SK-N-SH (cell line): ENCODE measurements at regions not wholly inside any gene's neighbourhood (a gene's known extent, or its start where the extent isn't known, plus 50 kb on each side); places are given as distances from the start of the nearest gene placed in this dataset.

Source experiments
- CTCF ChIA-PET: fragments of 300-600, 350-600 bp; formaldehyde crosslinking; extraction: SDS; loops from one replicate; lab custom pipeline; 2021; lab: Yijun Ruan, JAX
- POLR2A ChIA-PET: fragments of 350-600 bp; sonication (Branson Sonifier 250); formaldehyde crosslinking; extraction: SDS; loops from one replicate; lab custom pipeline; 2020; ENCODE audit warnings: antibody characterized with exemption, inconsistent platforms; lab: Yijun Ruan, JAX
- DNase-seq: peaks from one replicate; pipeline ENCODE4 v3.0.0; 2012
- H2AFZ ChIP-seq: fragments of 200-600 bp; sonication (generic); 2 replicates; pipeline ENCODE4 v1.8.1; 2016; ENCODE audit warnings: antibody characterized with exemption, mild to moderate bottlenecking, low read depth
- H3F3A ChIP-seq: fragments of 200-600 bp; sonication (generic); replicated peaks from 2 replicates; pipeline ENCODE3; 2016; ENCODE audit warnings: antibody characterized with exemption, mild to moderate bottlenecking; ENCODE audit not compliant: insufficient read depth
- H3K27ac ChIP-seq, 2 experiments: fragments of 200-500 bp in 1 of 2; fragments of 200-600 bp in 1 of 2; sonication (Bioruptor generic) in 1 of 2; sonication (generic), shearing (Covaris generic) in 1 of 2; 2 replicates each; pipeline versions ENCODE4 v1.5.1 to v1.6.1; 2014 to 2016; ENCODE audit warnings: low read depth in 2 of 2, inconsistent platforms in 1 of 2, low read length in 1 of 2, mild to moderate bottlenecking in 1 of 2, mixed read lengths in 1 of 2
- H3K27me3 ChIP-seq: fragments of 200-600 bp; sonication (generic), shearing (Covaris generic); 2 replicates; pipeline ENCODE4 v1.6.1; 2016; ENCODE audit warnings: mixed run types; ENCODE audit not compliant: insufficient read depth
- H3K36me3 ChIP-seq, 2 experiments: fragments of 200-500 bp in 1 of 2; fragments of 200-600 bp in 1 of 2; sonication (Bioruptor generic) in 1 of 2; sonication (generic) in 1 of 2; replicated peaks in 1 of 2; 2 replicates each; pipeline versions ENCODE3 to v1.5.1; 2014 to 2016; ENCODE audit warnings: low read length in 1 of 2, mild to moderate bottlenecking in 1 of 2; ENCODE audit not compliant: insufficient read depth in 2 of 2, control insufficient read depth in 1 of 2
- H3K4me1 ChIP-seq, 2 experiments: fragments of 200-500 bp in 1 of 2; fragments of 200-600 bp in 1 of 2; sonication (Bioruptor generic) in 1 of 2; sonication (generic), shearing (Covaris generic) in 1 of 2; 2 replicates each; pipeline versions ENCODE4 v1.5.1 to v1.6.1; 2014 to 2016; ENCODE audit warnings: low read depth in 1 of 2, low read length in 1 of 2, mixed run types in 1 of 2; ENCODE audit not compliant: insufficient read depth in 2 of 2, control insufficient read depth in 1 of 2
- H3K4me2 ChIP-seq: fragments of 200-600 bp; sonication (generic), shearing (Covaris generic); 2 replicates; pipeline ENCODE4 v1.6.1; 2017; ENCODE audit warnings: mixed run types
- H3K4me3 ChIP-seq, 2 experiments: fragments of 200-500 bp in 1 of 2; fragments of 200-600 bp in 1 of 2; sonication (Bioruptor generic) in 1 of 2; sonication (generic), shearing (Covaris generic) in 1 of 2; 2 replicates each; pipeline versions ENCODE4 v1.5.1 to v1.8.1; 2014 to 2016; ENCODE audit warnings: low read depth in 2 of 2, inconsistent platforms in 1 of 2, low read length in 1 of 2, mild to moderate bottlenecking in 1 of 2, mixed read lengths in 1 of 2, moderate library complexity in 1 of 2
- H3K79me2 ChIP-seq: fragments of 200-600 bp; sonication (generic); 2 replicates; pipeline ENCODE4 v1.8.1; 2017; ENCODE audit warnings: mild to moderate bottlenecking; ENCODE audit not compliant: insufficient read depth
- H3K9ac ChIP-seq: fragments of 200-600 bp; sonication (generic); 2 replicates; pipeline ENCODE4 v1.6.1; 2017; ENCODE audit warnings: mixed run types
- H3K9me2 ChIP-seq: fragments of 200-600 bp; sonication (generic); 2 replicates; pipeline ENCODE4 v1.6.1; 2017; ENCODE audit warnings: mixed run types
- H3K9me3 ChIP-seq: fragments of 200-600 bp; sonication (generic); 2 replicates; pipeline ENCODE4 v1.6.1; 2017; ENCODE audit warnings: mixed run types, mild to moderate bottlenecking, moderate library complexity
- H4K20me1 ChIP-seq: fragments of 200-600 bp; sonication (generic); 2 replicates; pipeline ENCODE4 v1.6.1; 2017; ENCODE audit warnings: mild to moderate bottlenecking, mixed run types; ENCODE audit not compliant: insufficient read depth
- CHD2 ChIP-seq: fragments of 150-350 bp; IDR thresholded peaks from 2 replicates; pipeline ENCODE4 v1.6.1; 2018; ENCODE audit warnings: low read length; ENCODE audit not compliant: partially characterized antibody
- ELF1 ChIP-seq: IDR thresholded peaks from 2 replicates; pipeline ENCODE4 v1.4.0; 2012
- EP300 ChIP-seq, 2 experiments: IDR thresholded peaks; 2 replicates each; pipeline versions ENCODE4 v1.4.0 to v1.6.1; 2012; ENCODE audit warnings: borderline replicate concordance in 1 of 2, low read depth in 1 of 2, low read length in 1 of 2
- EZH2phosphoT487 ChIP-seq: fragments of 200-600 bp; sonication (generic); IDR thresholded peaks from 2 replicates; pipeline ENCODE4 v1.6.1; 2017; ENCODE audit warnings: low read depth, mixed run types, mild to moderate bottlenecking, antibody characterized with exemption, moderate library complexity, borderline replicate concordance
- FOSL2 ChIP-seq: IDR thresholded peaks from 2 replicates; pipeline ENCODE4 v1.4.0; 2012; ENCODE audit warnings: low read depth, mild to moderate bottlenecking, moderate library complexity, borderline replicate concordance
- FOXJ3 ChIP-seq: sonication (generic); formaldehyde crosslinking; IDR thresholded peaks from 2 replicates; pipeline ENCODE4 v1.5.1; 2020; ENCODE audit warnings: mild to moderate bottlenecking, missing genetic modification reagents
- FOXM1 ChIP-seq: IDR thresholded peaks from 2 replicates; pipeline ENCODE4 v1.4.0; 2012; ENCODE audit warnings: low read depth, mild to moderate bottlenecking
- GABPA ChIP-seq: IDR thresholded peaks from 2 replicates; pipeline ENCODE4 v1.4.0; 2012; ENCODE audit warnings: low read depth, mild to moderate bottlenecking
- JUND ChIP-seq: IDR thresholded peaks from 2 replicates; pipeline ENCODE4 v1.4.0; 2012
- MAX ChIP-seq: IDR thresholded peaks from 2 replicates; pipeline ENCODE4 v1.4.0; 2012; ENCODE audit warnings: low read depth
- MXI1 ChIP-seq: IDR thresholded peaks from 2 replicates; pipeline ENCODE4 v1.6.1; 2012; ENCODE audit warnings: mild to moderate bottlenecking, low read depth, low read length, improper control_type of control experiment
- PBX3 ChIP-seq: IDR thresholded peaks from 2 replicates; pipeline ENCODE4; 2012
- RAD21 ChIP-seq: IDR thresholded peaks from 2 replicates; pipeline ENCODE4 v1.6.1; 2012; ENCODE audit warnings: mild to moderate bottlenecking, low read length
- RCOR1 ChIP-seq: fragments of 150-350 bp; IDR thresholded peaks from 2 replicates; pipeline ENCODE4 v1.6.1; 2017; ENCODE audit warnings: antibody characterized with exemption, low read length
- RFX5 ChIP-seq: IDR thresholded peaks from 2 replicates; pipeline ENCODE4 v1.6.1; 2012; ENCODE audit warnings: mild to moderate bottlenecking, improper control_type of control experiment, low read length
- SMC3 ChIP-seq: IDR thresholded peaks from 2 replicates; pipeline ENCODE4 v1.6.1; 2012; ENCODE audit warnings: low read depth, low read length, improper control_type of control experiment
- TAF1 ChIP-seq: IDR thresholded peaks from 2 replicates; pipeline ENCODE4 v1.6.1; 2012; ENCODE audit warnings: low read depth, mild to moderate bottlenecking, low read length, moderate library complexity, borderline replicate concordance
- TCF12 ChIP-seq: IDR thresholded peaks from 2 replicates; pipeline ENCODE4 v1.4.0; 2012
- USF2 ChIP-seq: fragments of 150-350 bp; IDR thresholded peaks from 2 replicates; pipeline ENCODE4 v1.6.1; 2017; ENCODE audit warnings: antibody characterized with exemption, low read length, low read depth, borderline replicate concordance
- WGBS: methylation state at CpG from one replicate; pipeline ENCODE4 v1.1.6; 2017; ENCODE audit warnings: low lambda C conversion rate; 5-methylcytosine and 5-hydroxymethylcytosine counted together

- Histone ChIP-seq H4K20me1 (no peaks in the 10 kb centered on the region), H3K9ac (no peak overlapping the region), H3K9me2 (no peaks in the 10 kb centered on the region), H3K36me3 (no peaks in the 10 kb centered on the region), H3F3A (no peaks in the 10 kb centered on the region), H3K4me3 (no peak overlapping the region), H3K4me1 (no peaks in the 10 kb centered on the region), H3K9me3 (no peaks in the 10 kb centered on the region), H3K27me3 (no peaks in the 10 kb centered on the region; the same call in 1 of the 2 replicates), H3K27ac (no peak overlapping the region), H3K4me2 (no peak overlapping the region), H3K79me2 (no peaks in the 10 kb centered on the region), H2AFZ (no peak overlapping the region)
- no peak for DNase-seq
- 46% methylated on average over 12 of the region's 12 CpGs for WGBS
- TF ChIP-seq MAX (no peak), JUND (no peak), EZH2phosphoT487 (no peak), GABPA (no peak), TAF1 (no peak), ELF1 (no peak), FOSL2 (no peak), FOXJ3 (no peak), PBX3 (no peak), CHD2 (no peak), SMC3 (no peak), FOXM1 (no peak), MXI1 (no peak), USF2 (no peak), RAD21 (no peak), TCF12 (no peak)
- ChIA-PET CTCF (no interaction called here), POLR2A (no interaction called here)
Measured at GRCh38 chr10:52939894-52940293, 167.3 kb upstream of the MBL2 start.

GRCh38 chr10:52933748-52934147, 161.2 kb upstream of the MBL2 start:
- Histone ChIP-seq H3K36me3 (no peaks in the 10 kb centered on the region), H3K4me3 (no peak overlapping the region), H3K4me2 (no peak overlapping the region), H3K4me1 (no peaks in the 10 kb centered on the region), H3K27me3 (no peaks in the 10 kb centered on the region), H2AFZ (no peak overlapping the region), H3K9me2 (no peaks in the 10 kb centered on the region), H3K27ac (no peak overlapping the region), H3K79me2 (no peaks in the 10 kb centered on the region), H3K9ac (no peak overlapping the region), H3K9me3 (no peaks in the 10 kb centered on the region), H4K20me1 (no peaks in the 10 kb centered on the region), H3F3A (no peaks in the 10 kb centered on the region)
- no peak for TF ChIP-seq FOXJ3
- TF ChIP-seq RFX5 = no peak
- no peak for TF ChIP-seq RCOR1
- no peak for TF ChIP-seq EP300 (IDR thresholded peaks at IDR 0.05; ENCODE audit: borderline replicate concordance in 1 of 2, low read depth in 1 of 2, low read length in 1 of 2)
- no peak for TF ChIP-seq SMC3
- no peak for DNase-seq
- ChIA-PET POLR2A (no interaction called here), CTCF (interaction anchor here (0.7 kb wide), 1 partner anchor 19 kb away, joined by 4 read pairs; no protein-coding TSS in a partner anchor)
- 33% methylated on average over 1 of the region's 1 CpG for WGBS
